HUDEP-2 (cell line): ENCODE measurements at regions not wholly inside any gene's neighbourhood (a gene's known extent, or its start where the extent isn't known, plus 50 kb on each side); places are given as distances from the start of the nearest gene placed in this dataset.
A peak's percentile ranks its signal among the peaks of the same experiment; 100 is the strongest.
"Not testable (repeated sequence)": the region's sequence is repeated elsewhere in the genome, so short reads cannot be mapped to it uniquely, and the experiment has no call there.

Source experiments
- DNase-seq, 76 experiments: peaks; one replicate each; lab custom pipeline; 2025; ENCODE audit not compliant: unreplicated experiment in 76 of 76; lab: John Stamatoyannopoulos, UW

DNA sequence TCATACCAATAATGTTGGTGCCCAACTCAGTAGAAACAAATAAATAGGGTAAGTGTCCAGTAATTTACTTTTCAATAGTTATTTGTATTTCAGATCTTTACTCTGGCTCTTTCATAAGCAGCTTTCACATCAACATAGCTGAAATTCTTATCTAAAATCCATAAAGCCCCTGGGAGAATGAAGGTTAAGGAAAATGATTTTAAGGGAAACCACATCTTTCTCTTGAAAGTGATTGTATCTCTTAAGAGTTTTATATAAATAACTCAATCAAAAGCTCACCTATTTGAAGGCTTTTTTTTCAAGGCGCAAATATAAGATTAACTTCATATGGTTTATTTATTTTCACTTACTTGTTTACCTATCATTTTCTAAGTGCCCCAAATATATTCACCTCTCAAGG, 324.4 kb downstream of the HGF start:
- no peak for DNase-seq

DNA sequence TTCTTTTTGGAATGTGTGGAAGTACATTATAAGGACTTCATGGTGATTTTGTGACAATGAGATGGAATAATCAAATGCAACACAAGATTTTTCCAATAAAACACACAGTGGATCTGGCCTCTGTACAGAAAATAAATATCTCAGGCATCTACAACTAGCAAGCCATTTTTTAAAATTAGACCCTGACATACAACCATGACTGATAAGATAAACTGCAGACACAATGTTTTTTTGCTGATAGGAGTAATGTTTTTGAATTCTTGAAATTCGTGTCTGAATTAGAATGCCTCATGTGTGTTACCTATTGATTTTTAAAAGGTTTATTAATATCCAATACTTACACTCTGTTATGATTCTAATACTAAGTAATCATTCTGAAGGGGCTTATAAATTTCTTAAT, 328.1 kb downstream of the HGF start:
- peak in 5 of 76 experiments; percentile 11 to 35 (median 16) for DNase-seq

- no peak for DNase-seq
Observed at GRCh38 chr7:81439591-81439990, 330.3 kb downstream of the HGF start.

GRCh38 chr7:81437160-81437559, 332.7 kb downstream of the HGF start:
- DNase-seq: not testable (repeated sequence)

DNA sequence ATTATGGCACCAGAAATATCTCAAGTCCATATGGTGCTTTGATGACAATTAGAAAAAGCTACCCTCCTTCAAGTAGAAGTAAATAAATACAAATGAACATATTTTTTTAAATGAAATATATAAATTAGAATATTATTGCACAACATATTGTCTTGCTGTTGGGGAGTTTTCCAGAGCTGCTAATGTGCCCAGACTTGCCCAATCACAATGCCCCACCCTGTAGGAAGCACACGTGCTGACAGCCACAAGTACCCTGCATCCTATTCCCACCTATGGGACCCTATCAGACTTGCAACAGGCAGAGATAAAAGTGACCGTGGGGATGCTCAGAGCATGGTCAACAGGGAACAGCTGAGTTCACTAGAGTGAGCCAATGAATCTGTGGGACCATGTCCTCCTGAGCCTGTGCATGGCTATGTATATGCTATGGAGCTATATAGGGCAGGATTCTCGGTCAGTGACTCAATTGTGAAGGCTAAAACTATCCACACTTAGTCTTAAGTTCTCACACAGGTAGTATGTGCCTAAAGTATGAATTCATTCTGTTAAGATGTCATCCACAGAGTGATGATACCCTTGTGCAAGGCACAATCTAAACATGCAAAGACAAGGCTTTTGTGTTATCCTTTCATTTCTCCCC, 336.0 kb downstream of the HGF start:
- no peak for DNase-seq

DNA sequence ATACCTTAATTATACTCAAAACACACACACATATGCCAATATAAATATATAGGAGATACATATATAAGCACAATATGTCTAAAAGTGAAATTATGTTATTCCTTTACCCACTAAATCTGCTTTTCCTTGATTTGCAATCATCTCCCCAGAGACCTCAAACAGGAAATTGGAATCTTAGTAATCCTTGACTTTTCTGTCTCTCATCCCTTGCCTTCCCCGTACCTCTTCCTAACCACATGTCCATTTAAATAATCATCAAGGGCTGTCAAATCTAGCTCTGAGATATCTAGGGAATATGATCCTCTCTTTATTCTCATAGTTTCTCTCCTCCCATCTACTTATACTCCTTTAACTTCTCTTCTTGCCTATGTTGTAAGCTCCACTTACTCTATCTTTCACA, 336.6 kb downstream of the HGF start:
- no peak for DNase-seq

GRCh38 chr7:81430761-81431160, 339.1 kb downstream of the HGF start:
- DNase-seq: no peak

DNA sequence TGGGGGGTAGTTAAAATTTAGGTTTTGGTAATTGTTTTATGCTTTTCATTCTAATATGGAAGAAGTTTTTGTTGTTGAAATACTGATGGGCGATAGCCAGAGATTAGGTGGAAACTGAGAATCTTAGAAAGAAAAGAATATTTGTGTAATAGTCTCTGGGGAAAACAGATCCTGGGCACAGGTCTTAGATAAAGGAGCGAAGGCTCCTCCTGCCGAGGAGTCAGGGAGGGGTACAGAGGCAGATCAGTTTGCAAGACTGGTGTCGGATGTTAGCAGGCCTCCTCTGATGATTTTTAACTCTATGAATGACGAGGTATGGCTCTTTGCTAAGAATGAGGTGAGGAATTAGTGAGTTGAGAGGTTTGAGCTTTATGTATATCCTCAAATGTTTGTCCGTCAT, 339.7 kb downstream of the HGF start:
- DNase-seq: no peak

DNA sequence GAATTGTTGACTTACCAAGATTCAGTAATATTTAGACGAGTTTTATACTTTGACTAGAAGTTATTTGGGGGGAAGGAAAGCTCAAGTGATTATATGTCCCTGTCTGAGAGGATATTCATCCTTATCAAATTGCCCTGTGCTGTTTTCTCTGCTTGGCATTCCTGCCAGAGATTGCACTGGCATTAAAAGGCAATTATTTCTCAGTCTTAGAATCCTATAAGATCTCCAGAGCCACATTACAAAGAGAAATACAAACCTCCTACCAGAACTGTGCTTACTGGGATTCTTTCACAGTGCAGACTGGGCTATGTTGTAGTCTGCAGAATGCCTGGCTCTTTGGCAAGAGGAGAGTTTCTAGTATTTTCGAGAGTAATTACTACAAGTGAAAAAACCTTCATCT, 342.4 kb downstream of the HGF start:
- no peak for DNase-seq

DNA sequence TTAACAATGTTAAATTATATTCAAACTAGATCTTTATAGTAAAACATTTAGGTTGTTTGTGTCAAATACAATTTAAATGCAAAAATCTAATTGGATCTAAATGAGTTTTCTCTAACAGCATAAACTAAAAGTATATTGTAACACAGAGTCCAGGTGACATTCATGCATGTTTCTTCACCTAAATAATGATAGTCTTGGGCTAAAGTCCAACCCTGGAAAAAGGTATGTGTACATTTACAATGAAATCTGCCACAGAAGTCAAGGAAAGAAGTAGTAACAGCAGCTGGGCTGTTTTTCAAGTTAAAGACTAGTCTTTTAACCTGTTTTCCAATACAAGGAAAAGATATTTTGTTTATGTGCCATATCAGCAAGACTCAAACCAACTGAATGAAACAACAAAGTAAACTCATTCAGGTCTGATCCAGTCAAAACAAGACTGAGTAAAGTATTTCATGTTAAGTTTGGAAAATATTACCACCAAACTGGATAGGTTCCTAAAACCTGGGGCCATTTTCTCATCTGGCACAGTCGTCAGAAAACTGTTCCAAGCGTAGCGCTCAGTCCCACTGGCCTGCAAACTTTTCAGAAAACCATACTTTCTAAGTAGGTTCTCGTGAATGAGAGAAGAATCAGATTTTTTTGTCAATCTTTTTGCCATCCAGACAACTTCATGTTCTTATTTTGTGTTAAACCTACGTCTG, 349.2 kb downstream of the HGF start:
- no peak for DNase-seq

DNA sequence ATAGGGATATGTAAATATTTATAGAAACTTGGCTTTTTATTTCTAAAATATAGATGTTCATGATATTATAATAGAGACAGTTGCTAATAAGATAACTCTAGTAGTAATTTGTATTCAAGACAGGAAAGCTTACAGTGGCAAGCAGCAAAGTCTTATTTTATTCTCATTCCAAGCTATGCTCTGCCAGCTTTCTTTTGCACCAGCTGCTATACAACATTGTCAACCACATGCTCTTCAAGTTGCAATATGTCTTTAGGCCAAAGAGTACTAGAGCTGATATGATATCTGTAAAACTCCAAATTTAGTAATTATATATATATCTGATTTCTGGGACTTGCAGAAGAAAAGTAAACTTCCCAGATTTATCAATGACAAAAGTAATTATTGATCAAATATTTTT, 350.1 kb downstream of the HGF start:
- no peak for DNase-seq

- DNase-seq: no peak
Observed at GRCh38 chr7:81416659-81417058, 353.2 kb downstream of the HGF start.

- DNase-seq: no peak
Observed at GRCh38 chr7:81415181-81415580, 354.7 kb downstream of the HGF start.

DNA sequence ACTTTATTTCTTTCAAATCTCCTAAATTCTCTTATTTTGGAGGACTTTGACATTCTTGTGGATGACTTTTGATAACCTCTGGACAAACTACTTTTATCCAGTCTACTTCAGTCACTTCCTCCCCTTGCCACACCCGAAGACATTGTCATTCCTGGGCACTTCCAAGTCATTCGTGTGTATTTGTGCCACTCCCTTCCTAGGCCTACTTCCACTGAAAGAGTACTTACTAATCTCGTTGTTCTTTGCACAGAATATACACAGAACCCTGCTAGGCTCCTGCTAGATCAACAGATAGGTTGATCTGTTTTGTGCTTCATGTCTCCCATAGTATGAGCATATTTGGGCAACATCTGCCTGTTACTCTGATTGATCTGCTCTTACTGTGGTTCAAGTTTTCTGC, 355.4 kb downstream of the HGF start:
- DNase-seq: no peak

- no peak for DNase-seq
Observed at GRCh38 chr7:81410471-81411117, 359.3 kb downstream of the HGF start.

DNA sequence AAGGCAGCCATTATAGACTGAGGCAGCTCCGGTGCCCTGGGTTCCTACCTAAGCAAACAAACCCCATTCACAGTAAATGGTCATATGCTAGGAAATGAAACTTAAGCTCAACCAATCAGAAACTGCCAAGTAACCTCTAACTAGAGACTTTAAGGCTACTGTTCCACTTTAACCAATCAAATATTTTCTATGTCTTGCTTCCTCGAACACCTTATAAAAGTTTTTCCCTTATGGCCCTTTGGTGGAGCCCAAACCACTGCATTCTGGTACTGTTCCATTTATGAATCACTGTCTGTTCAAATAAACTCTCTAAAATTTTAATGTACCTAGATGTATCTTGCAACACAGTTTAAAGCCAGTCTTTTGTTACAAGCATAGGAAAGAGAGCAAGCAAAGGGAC, 361.1 kb downstream of the HGF start:
- no peak for DNase-seq

DNA sequence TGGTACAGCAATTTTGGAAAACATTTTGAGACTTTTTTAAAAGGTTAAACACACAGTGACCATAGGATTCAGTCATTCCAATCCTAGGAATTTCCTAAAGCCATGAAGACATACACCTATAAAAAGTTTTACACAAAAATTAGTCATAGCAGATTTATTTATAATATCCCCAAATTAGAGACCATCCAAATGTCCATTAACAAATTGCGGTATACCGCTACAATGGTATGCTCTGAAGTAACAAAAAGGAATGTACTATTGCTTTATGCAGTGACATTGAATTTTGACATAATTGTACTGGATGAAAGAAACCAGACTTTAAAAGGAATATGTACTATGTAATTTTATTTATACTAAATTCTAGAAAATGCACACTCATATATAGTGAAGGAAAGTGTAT, 362.8 kb downstream of the HGF start:
- no peak for DNase-seq

GRCh38 chr7:81404669-81405068, 365.2 kb downstream of the HGF start:
- no peak for DNase-seq

- no peak for DNase-seq
Observed at GRCh38 chr7:81402227-81402626, 367.6 kb downstream of the HGF start.

DNA sequence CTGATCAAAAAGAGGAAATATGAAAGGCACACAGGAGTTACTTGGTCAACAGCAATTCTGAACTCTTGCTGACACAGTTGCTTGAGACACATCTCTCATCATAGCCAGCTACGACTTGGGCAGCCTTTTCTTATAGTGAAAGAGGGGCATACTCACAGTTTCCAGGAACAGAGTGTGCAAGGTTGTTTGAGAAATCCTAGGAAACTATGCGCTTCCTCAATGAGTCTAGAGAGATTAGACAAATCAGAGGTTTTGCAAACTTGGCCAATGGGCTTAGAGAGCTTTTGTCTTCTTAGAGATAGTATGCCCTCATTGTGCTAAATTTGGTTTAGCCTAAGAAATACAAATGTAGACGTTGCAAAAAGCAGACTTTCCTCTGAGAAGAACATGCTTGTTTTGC, 370.4 kb downstream of the HGF start:
- no peak for DNase-seq

GRCh38 chr7:81394029-81394428, 375.8 kb downstream of the HGF start:
- no peak for DNase-seq

DNA sequence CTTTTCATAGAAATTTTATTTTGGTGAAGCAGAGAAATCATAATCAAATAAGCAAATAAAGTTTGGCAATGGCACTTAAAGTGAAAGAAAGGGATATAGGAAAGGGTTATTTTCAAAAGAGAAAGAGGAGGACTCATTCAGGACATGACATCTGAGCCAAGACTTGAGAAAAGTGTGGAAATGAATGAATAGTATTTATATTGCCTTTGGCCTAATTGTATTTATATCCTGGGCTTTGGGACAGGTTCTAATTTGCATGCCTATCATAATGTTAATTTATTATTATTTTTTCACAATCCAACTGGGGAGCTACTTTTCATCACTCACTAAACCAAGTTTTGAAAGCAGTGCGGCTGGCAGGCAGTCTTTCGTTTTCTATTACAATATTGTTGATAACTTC, 376.8 kb downstream of the HGF start:
- no peak for DNase-seq
